Nephron progenitor cell (in vitro differentiated cells): ENCODE measurements at regions not wholly inside any gene's neighbourhood (a gene's known extent, or its start where the extent isn't known, plus 50 kb on each side); places are given as distances from the start of the nearest gene placed in this dataset.
"Not testable (repeated sequence)": the region's sequence is repeated elsewhere in the genome, so short reads cannot be mapped to it uniquely, and the experiment has no call there.

Source experiments
- DNase-seq: peaks from one replicate; pipeline ENCODE4 v3.0.0; 2021
- H3K27ac Mint-ChIP-seq: 2 replicates; pipeline ENCODE4 v1.8.0; 2021; ENCODE audit warnings: mild to moderate bottlenecking, moderate library complexity, mixed read lengths
- H3K27me3 Mint-ChIP-seq: 2 replicates; pipeline ENCODE4 v1.8.0; 2021; ENCODE audit warnings: mild to moderate bottlenecking, low read depth, mixed read lengths; ENCODE audit not compliant: poor library complexity
- H3K36me3 Mint-ChIP-seq: 2 replicates; pipeline ENCODE4 v1.8.0; 2021; ENCODE audit warnings: low read depth, mixed read lengths
- H3K4me1 Mint-ChIP-seq: 2 replicates; pipeline ENCODE4 v1.8.0; 2021; ENCODE audit warnings: mixed read lengths
- H3K4me3 Mint-ChIP-seq: 2 replicates; pipeline ENCODE4 v1.8.0; 2021; ENCODE audit warnings: mild to moderate bottlenecking, moderate library complexity, mixed read lengths
- H3K9me3 Mint-ChIP-seq: 2 replicates; pipeline ENCODE4 v1.8.0; 2021; ENCODE audit warnings: mild to moderate bottlenecking, moderate library complexity, mixed read lengths
- TF ChIP-seq, protein P1 (sequence below): fragments of 200-600 bp; sonication (generic); IDR thresholded peaks from 2 replicates; pipeline ENCODE4 v1.5.0; 2021; ENCODE audit warnings: antibody characterized with exemption

DNA sequence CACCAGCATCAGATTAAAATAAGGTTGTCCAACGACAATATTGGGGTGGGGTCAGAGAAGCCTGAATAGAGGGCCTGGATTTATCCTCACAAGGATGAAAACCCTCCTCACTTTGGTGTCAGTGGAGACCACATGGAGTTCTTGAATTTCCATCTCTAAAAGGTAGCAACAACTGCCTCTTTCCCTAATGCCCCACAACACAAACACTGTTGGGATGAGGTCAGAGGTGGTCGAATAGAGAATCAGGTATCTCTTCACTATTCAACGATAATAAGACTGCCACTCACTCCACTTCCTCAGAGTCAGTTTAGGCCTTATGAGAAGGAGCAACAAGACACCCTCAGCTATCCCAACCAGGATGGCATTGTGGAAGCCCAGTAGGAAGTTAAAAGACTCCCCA lies 596.1 kb downstream of the HTR1B start:
- Mint-ChIP-seq H3K4me1 (no peaks in the 10 kb centered on the region), H3K27me3 (no peaks in the 10 kb centered on the region), H3K36me3 (peaks cover 11% of the 10 kb centered on the region), H3K4me3 (no peak overlapping the region), H3K9me3 (peaks cover 15% of the 10 kb centered on the region), H3K27ac (no peak overlapping the region)
- DNase-seq = no peak
- TF ChIP-seq, protein P1, sequence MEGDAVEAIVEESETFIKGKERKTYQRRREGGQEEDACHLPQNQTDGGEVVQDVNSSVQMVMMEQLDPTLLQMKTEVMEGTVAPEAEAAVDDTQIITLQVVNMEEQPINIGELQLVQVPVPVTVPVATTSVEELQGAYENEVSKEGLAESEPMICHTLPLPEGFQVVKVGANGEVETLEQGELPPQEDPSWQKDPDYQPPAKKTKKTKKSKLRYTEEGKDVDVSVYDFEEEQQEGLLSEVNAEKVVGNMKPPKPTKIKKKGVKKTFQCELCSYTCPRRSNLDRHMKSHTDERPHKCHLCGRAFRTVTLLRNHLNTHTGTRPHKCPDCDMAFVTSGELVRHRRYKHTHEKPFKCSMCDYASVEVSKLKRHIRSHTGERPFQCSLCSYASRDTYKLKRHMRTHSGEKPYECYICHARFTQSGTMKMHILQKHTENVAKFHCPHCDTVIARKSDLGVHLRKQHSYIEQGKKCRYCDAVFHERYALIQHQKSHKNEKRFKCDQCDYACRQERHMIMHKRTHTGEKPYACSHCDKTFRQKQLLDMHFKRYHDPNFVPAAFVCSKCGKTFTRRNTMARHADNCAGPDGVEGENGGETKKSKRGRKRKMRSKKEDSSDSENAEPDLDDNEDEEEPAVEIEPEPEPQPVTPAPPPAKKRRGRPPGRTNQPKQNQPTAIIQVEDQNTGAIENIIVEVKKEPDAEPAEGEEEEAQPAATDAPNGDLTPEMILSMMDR = no peak

DNA sequence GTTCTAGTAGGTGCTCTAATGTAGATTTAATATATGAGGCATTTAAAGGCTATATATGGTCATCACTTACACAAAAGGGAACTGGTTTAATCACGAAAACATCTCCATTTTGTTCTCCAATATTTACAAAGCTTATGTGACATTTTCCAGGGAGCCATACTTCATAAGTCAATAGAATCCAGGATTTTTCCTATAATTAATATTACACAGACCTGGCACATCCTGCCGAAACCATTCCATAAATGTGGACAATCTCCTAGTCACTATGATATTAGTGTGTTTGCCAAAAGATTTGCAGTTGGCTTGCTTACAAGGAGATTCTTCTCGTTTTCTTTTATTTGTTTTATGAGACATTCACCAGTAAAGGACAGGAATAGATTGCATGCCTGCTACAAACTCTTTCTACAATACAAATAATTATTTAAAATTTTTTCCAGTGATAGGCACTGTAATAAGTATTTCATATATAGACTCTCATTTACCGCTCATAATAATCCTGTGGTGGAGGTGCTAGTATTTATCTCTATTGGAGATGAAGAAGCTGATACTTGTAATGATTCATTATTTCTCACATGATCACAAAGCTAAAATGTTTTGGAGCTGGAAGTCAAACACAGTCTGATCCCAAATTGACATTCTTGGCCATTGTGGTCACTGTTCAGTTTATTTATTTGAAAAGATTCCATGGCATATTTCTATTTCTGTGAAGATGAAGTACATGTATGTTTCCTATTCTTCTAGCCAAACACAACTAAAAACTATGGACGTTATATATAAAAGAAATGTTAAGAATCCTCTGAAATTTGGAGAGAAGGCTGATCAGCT lies 597.0 kb downstream of the HTR1B start:
- Mint-ChIP-seq H3K9me3 (peaks cover 13% of the 10 kb centered on the region), H3K36me3 (peaks cover 9% of the 10 kb centered on the region), H3K4me1 (no peaks in the 10 kb centered on the region), H3K27me3 (no peaks in the 10 kb centered on the region), H3K27ac (no peak overlapping the region), H3K4me3 (no peak overlapping the region)
- TF ChIP-seq, protein P1 = no peak
- no peak for DNase-seq

DNA sequence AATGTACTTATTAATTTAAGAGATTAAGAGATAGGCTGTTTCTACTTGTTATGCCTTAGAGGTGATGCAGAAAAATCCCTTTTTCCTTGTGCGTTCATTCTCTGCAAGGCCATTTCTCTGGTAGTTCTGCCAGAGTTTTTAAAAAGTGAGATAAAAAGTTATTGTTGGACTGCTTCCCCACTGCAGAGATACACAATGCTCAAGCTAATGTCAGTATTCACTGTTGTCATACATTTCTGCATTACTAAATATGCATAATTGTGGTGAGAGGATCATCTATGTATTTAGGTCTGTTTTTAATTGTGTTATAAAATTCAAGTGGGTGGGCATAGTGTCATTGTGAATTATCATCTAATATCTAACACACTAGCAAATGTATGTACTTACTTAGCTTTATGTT lies 600.4 kb downstream of the HTR1B start:
- TF ChIP-seq, protein P1 = no peak
- Mint-ChIP-seq H3K27ac (no peak overlapping the region), H3K9me3 (no peaks in the 10 kb centered on the region), H3K27me3 (no peaks in the 10 kb centered on the region), H3K36me3 (peaks cover 1% of the 10 kb centered on the region), H3K4me1 (no peaks in the 10 kb centered on the region), H3K4me3 (no peak overlapping the region)
- DNase-seq = no peak

DNA sequence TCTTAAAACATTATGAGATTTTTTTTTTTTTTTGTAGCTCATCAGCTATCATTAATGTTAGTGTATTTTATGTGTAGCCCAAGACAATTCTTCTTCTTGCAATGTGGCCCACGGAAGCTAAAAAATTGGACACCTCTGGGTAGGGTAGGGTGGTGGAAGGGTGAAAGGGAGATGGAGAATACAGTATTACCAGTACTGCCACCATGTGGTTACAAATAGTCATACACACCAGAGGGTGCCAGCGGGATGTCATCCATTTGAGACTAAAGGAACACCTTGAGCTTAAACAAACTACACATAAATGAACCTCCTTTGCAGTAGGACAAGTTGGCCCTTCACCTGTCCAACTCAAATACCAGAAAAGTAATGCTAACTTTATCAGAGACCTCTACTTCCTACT lies 601.9 kb downstream of the HTR1B start:
- H3K36me3 Mint-ChIP-seq = no peaks in the 10 kb centered on the region
- H3K27me3 Mint-ChIP-seq = no peaks in the 10 kb centered on the region
- H3K27ac Mint-ChIP-seq = no peak overlapping the region
- no peaks in the 10 kb centered on the region for H3K4me1 Mint-ChIP-seq
- H3K4me3 Mint-ChIP-seq = no peak overlapping the region
- H3K9me3 Mint-ChIP-seq = no peaks in the 10 kb centered on the region
- DNase-seq = peak; percentile 23
- TF ChIP-seq, protein P1 = peak; percentile 37

DNA sequence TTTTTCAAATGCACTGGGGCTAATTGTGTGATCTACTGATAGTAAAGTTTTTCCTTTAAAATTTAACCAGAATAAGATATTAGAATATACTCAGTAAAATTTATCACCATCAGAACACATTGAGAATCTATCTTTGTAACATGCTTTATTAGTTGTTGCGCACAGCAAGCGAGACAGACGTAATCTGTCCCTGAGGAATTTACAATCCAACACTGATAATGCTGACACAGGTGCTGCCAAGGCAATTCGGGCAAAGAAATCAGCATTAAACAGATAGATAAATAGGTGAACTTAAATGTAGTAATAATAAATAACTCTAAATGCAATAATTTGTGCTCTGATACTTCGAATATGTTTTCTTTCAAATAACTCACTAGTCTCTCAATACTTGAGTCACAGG lies 607.2 kb downstream of the HTR1B start:
- TF ChIP-seq, protein P1 = no peak
- Mint-ChIP-seq H3K4me1 (no peaks in the 10 kb centered on the region), H3K4me3 (no peak overlapping the region), H3K9me3 (no peaks in the 10 kb centered on the region), H3K27ac (no peak overlapping the region), H3K27me3 (no peaks in the 10 kb centered on the region), H3K36me3 (no peaks in the 10 kb centered on the region)
- no peak for DNase-seq

DNA sequence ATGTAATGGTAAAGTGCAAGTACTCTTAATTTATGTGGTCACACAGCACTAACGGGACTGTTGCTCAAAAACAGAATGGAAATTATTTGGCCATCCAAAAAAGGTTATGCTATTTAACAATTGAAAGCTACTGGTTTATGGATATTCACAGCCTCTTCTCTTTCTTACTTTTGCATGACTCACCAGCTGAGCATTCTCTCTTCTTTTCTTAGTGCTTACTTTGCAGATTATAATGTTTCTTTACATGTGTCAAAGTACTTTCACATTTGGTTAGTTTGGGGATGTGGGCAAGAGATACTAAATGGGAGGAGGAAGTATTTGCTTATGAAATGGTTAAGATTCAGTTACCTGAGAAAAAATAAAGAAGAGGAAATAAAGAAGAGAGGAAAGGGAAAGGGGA lies 610.5 kb downstream of the HTR1B start:
- TF ChIP-seq, protein P1 = no peak
- Mint-ChIP-seq H3K27me3 (no peaks in the 10 kb centered on the region), H3K9me3 (peaks cover 13% of the 10 kb centered on the region), H3K36me3 (peaks cover 6% of the 10 kb centered on the region), H3K27ac (no peak overlapping the region), H3K4me3 (no peak overlapping the region), H3K4me1 (peaks cover 10% of the 10 kb centered on the region)
- DNase-seq = no peak

DNA sequence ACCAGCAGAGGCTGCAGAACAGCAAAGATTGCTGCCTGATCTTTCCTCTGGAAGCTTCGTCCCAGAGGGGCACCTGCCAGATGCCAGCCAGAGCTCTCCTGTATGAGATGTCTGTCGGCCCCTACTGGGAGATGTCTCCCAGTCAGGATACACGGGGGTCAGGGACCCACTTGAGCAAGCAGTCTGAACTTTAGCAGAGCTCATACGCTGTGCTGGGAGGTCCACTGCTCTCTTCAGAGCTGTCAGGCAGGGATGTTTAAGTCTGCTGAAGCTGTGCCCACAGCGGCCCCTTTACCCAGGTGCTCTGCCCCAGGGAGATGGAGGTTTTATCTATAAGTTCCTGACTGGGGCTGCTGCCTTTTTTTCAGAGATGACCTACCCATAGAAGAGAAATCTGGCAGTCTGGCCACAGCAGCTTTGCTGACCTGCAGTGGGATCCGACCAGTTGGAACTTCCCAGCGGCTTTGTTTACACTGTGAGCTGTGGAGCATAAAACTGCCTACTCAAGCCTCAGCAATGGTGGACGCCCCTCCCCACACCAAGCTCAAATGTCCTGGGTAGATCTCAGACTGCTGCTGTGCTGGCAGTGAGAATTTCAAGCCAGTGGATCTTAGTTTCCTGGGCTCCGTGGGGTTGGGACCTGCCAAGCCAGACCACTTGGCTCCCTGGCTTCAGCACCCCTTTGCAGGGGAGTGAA lies 613.9 kb downstream of the HTR1B start:
- not testable (repeated sequence) for H3K27me3 Mint-ChIP-seq, H3K27ac Mint-ChIP-seq
- Mint-ChIP-seq H3K4me3 (peak overlapping the region; percentile 7), H3K4me1 (peaks cover 10% of the 10 kb centered on the region), H3K9me3 (peaks cover 41% of the 10 kb centered on the region), H3K36me3 (peaks cover 15% of the 10 kb centered on the region)
- DNase-seq = peak; percentile 27
